ES-I3 (cell line): ENCODE measurements at regions not wholly inside any gene's neighbourhood (a gene's known extent, or its start where the extent isn't known, plus 50 kb on each side); places are given as distances from the start of the nearest gene placed in this dataset.
"Not testable (repeated sequence)": the region's sequence is repeated elsewhere in the genome, so short reads cannot be mapped to it uniquely, and the experiment has no call there.

Experiments used
- H3K36me3 ChIP-seq: 2 replicates; pipeline ENCODE4 v1.6.1; 2013; ENCODE audit warnings: mild to moderate bottlenecking, low read length, control low read depth, moderate library complexity; ENCODE audit not compliant: insufficient read depth
- H3K4me1 ChIP-seq: 2 replicates; pipeline ENCODE4 v1.6.1; 2013; ENCODE audit warnings: mild to moderate bottlenecking, control low read depth, low read length; ENCODE audit not compliant: insufficient read depth
- H3K9ac ChIP-seq: 2 replicates; pipeline ENCODE4 v1.6.1; 2013; ENCODE audit warnings: low read depth, mild to moderate bottlenecking, low read length, moderate library complexity
- H3K9me3 ChIP-seq: 2 replicates; pipeline ENCODE4 v1.6.1; 2013; ENCODE audit warnings: mild to moderate bottlenecking, low read length, moderate library complexity; ENCODE audit not compliant: control insufficient read depth, insufficient read depth

DNA sequence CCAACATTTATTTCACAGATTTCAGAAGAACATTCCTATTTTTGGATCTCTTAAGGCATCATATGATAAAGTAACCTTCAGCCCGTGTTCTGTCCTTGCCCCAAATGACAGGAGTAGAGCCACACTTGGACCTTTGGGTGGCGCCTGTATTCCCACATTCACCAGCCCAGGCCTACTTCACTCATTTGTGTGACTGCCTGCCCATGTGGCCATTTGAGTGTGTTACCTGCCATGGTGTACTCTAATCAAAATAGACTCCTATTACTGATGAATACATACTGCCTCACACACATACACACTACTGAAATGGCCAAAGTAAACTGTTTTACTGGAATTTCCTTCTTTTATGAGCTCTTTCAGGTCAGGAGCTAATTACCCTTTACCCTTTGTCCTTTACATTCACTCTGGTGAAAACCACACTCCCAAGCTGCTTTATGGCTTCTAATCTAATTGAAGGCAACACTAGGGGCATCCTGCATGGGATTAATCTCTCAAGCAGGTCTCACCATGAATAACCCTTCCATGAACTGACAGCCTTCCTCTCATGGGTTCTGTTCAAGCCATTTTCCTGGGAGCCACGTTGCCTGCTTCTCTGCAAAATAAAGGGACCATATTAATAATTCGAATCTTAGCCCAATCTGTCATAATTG, 271.0 kb upstream of the GALNT5 start:
- Histone ChIP-seq H3K9me3 (no peaks in the 10 kb centered on the region), H3K36me3 (no peaks in the 10 kb centered on the region), H3K4me1 (no peaks in the 10 kb centered on the region), H3K9ac (no peak overlapping the region)

GRCh38 chr2:156999661-157000060, 257.8 kb upstream of the GALNT5 start:
- Histone ChIP-seq H3K4me1 (no peaks in the 10 kb centered on the region), H3K36me3 (no peaks in the 10 kb centered on the region), H3K9ac (no peak overlapping the region), H3K9me3 (no peaks in the 10 kb centered on the region)

- no peaks in the 10 kb centered on the region for H3K4me1 ChIP-seq
- no peaks in the 10 kb centered on the region for H3K9me3 ChIP-seq
- no peaks in the 10 kb centered on the region for H3K36me3 ChIP-seq
- no peak overlapping the region for H3K9ac ChIP-seq
Observed at GRCh38 chr2:157004789-157005188, 252.7 kb upstream of the GALNT5 start.

DNA sequence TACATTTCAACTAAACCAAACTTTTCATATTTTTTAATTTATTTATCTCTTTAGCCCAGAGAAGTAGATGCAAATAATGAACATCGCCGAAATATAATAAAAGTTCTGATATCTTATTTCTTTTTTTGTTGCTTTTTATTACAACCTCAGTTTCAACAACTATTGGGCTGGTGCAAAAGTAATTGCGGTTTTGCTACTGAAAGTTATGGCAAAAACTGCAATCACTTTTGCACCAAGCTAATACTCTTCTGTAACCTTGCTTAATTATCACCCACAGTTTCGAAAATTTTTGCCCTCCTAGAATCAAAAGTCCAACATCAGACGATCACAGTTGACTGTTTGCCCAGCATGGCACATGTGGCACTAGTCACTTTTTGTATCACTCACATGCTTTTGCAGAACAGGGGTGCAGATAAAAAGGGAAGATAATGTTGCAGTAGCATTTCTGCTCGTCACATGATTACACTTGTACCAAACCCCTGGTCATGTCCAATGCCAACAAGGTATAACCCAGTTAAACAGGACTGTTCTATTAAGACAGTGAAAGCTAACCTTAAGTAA, 242.4 kb upstream of the GALNT5 start:
- Histone ChIP-seq H3K36me3 (no peaks in the 10 kb centered on the region), H3K4me1 (no peaks in the 10 kb centered on the region), H3K9me3 (no peaks in the 10 kb centered on the region), H3K9ac (no peak overlapping the region)

- not testable (repeated sequence) for H3K9me3 ChIP-seq
Observed at GRCh38 chr2:157023264-157023663, 234.2 kb upstream of the GALNT5 start.

DNA sequence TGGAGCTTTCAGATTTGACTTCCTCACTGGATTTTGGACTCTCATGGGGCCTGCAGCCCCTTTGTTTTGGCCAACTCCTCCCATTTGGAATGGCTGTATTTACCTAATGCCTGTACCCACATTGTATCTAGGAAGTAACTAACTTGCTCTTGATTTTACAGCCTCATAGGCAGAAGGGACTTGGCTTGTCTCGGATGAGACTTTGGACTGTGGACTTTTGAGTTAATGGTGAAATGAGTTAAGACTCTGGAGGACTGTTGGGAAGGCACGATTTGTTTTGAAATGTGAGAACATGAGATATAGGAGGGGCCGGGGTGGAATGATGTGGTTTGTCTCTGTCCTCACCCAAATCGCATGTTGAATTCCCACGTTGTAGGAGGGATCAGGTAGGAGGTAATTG, 233.4 kb upstream of the GALNT5 start:
- Histone ChIP-seq H3K4me1 (no peaks in the 10 kb centered on the region), H3K9ac (no peak overlapping the region), H3K36me3 (no peaks in the 10 kb centered on the region), H3K9me3 (peaks cover 3% of the 10 kb centered on the region; the same call in 1 of the 2 replicates)

More at GRCh38 chr2:157023264-157023663, 234.2 kb upstream of the GALNT5 start:
- H3K9ac ChIP-seq, H3K36me3 ChIP-seq, H3K4me1 ChIP-seq: not testable (repeated sequence)

GRCh38 chr2:157032017-157032416, 225.5 kb upstream of the GALNT5 start:
- no peak overlapping the region for H3K9ac ChIP-seq
- H3K36me3 ChIP-seq = no peaks in the 10 kb centered on the region
- no peaks in the 10 kb centered on the region for H3K4me1 ChIP-seq
- no peaks in the 10 kb centered on the region for H3K9me3 ChIP-seq

DNA sequence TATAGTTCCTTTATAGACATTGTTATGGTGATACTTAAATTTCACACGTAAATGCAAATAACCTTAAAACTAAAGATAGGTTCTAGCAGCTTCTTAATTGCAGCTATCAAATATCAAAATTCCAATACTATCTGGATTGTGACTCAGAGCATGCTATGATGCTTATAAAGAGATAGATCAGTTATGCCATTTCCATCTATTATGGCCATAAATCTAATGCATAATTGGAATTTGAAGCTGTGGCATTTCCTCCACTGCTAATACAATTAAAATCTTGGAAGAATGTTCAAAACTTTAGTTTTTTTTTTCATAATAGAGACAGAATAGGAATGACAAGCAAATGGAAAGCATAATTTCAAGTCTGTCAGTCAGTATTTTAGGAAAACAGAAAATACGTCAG, 220.8 kb upstream of the GALNT5 start:
- Histone ChIP-seq H3K4me1 (no peaks in the 10 kb centered on the region), H3K36me3 (no peaks in the 10 kb centered on the region), H3K9me3 (no peaks in the 10 kb centered on the region), H3K9ac (no peak overlapping the region)

DNA sequence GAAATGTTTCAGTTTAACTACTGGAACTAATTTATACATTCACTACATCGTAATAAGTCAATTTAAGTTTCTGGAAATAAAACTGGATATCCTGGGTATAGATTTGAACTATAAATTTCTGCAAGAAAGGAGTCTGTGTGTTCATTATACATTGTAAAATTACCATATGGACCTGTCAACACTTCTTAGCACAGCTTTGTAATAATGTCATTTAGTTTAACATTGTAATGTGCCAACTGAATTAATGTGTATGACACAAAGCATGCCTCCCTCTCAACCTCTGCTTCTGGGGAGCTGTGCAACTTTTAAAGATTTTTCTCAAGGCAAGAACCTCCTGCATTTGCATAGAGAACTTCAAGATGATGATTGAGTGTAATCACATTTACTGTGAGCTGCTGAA, 213.7 kb upstream of the GALNT5 start:
- Histone ChIP-seq H3K9me3 (no peaks in the 10 kb centered on the region), H3K36me3 (no peaks in the 10 kb centered on the region), H3K4me1 (no peaks in the 10 kb centered on the region), H3K9ac (no peak overlapping the region)

GRCh38 chr2:157046396-157046795, 211.1 kb upstream of the GALNT5 start:
- no peaks in the 10 kb centered on the region for H3K9me3 ChIP-seq
- H3K9ac ChIP-seq = no peak overlapping the region
- no peaks in the 10 kb centered on the region for H3K4me1 ChIP-seq
- H3K36me3 ChIP-seq = no peaks in the 10 kb centered on the region

- no peaks in the 10 kb centered on the region for H3K36me3 ChIP-seq
- H3K4me1 ChIP-seq = no peaks in the 10 kb centered on the region
- no peaks in the 10 kb centered on the region for H3K9me3 ChIP-seq
- H3K9ac ChIP-seq = no peak overlapping the region
Observed at GRCh38 chr2:157052685-157053224, 204.8 kb upstream of the GALNT5 start.

DNA sequence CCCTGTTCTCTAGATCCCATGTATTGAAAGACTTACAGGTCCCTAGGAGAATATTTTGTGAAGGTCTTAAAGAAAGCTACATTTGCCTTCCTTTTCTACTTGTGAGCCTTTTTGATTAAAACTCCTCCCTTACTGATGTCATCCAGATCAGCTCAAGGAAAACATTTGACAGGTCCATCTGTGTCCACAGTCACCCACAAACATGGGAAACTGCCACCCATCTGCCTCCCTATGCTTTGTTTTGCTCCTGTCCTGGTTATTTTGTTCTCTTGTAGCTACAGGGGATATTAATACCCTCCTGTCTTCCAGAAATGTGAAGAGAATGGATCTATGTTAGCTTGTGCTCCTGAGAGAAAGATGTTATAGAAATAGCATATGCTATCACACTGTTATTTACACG, 203.6 kb upstream of the GALNT5 start:
- no peak overlapping the region for H3K9ac ChIP-seq
- H3K9me3 ChIP-seq = no peaks in the 10 kb centered on the region
- no peaks in the 10 kb centered on the region for H3K36me3 ChIP-seq
- no peaks in the 10 kb centered on the region for H3K4me1 ChIP-seq

GRCh38 chr2:157055660-157056199, 201.8 kb upstream of the GALNT5 start:
- Histone ChIP-seq H3K4me1 (no peaks in the 10 kb centered on the region), H3K9me3 (no peaks in the 10 kb centered on the region), H3K9ac (no peak overlapping the region), H3K36me3 (no peaks in the 10 kb centered on the region)

- H3K4me1 ChIP-seq = no peaks in the 10 kb centered on the region
- no peak overlapping the region for H3K9ac ChIP-seq
- no peaks in the 10 kb centered on the region for H3K36me3 ChIP-seq
- no peaks in the 10 kb centered on the region for H3K9me3 ChIP-seq
Observed at GRCh38 chr2:157056200-157056676, 201.3 kb upstream of the GALNT5 start.

DNA sequence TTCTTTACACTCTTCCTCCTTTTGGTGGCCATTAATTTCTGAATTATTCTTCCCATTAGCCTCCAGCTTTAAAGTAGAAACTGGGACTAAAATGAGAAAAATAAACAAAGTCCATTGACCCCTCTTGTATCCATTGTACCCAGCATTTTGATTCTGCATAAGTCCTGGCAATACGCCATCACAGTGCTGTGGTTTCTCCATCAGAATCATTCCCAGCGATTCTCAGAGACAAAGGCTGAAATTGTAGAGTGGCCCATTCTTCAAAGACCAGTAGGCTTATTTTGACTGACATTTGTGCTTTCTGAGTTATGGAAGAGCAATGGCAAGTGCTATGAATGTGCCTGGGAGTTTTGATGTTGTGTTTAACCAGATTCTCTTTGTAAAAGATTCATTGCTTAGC, 199.3 kb upstream of the GALNT5 start:
- no peaks in the 10 kb centered on the region for H3K4me1 ChIP-seq
- no peaks in the 10 kb centered on the region for H3K36me3 ChIP-seq
- H3K9me3 ChIP-seq = no peaks in the 10 kb centered on the region
- no peak overlapping the region for H3K9ac ChIP-seq
